Activated naive CD4-positive, alpha-beta T cell treated with anti-CD3 and anti-CD28 coated beads, Interleukin-2, amount 50 U/mL, for 24 hours (primary cell): ENCODE measurements at regions not wholly inside any gene's neighbourhood (a gene's known extent, or its start where the extent isn't known, plus 50 kb on each side); places are given as distances from the start of the nearest gene placed in this dataset.

Experiments
- H3K27ac Mint-ChIP-seq: one replicate; pipeline ENCODE4 v1.8.0; 2021; ENCODE audit warnings: mild to moderate bottlenecking, mixed read lengths
- H3K27me3 Mint-ChIP-seq: one replicate; pipeline ENCODE4 v1.8.0; 2021; ENCODE audit warnings: mixed read lengths
- H3K36me3 Mint-ChIP-seq: one replicate; pipeline ENCODE4 v1.8.0; 2021; ENCODE audit warnings: mixed read lengths
- H3K4me1 Mint-ChIP-seq: one replicate; pipeline ENCODE4 v1.8.0; 2021; ENCODE audit warnings: mixed read lengths
- H3K4me3 Mint-ChIP-seq: one replicate; pipeline ENCODE4 v1.8.0; 2021; ENCODE audit warnings: mild to moderate bottlenecking, mixed read lengths
- H3K9me3 Mint-ChIP-seq: one replicate; pipeline ENCODE4 v1.8.0; 2021; ENCODE audit warnings: mixed read lengths

- H3K9me3 Mint-ChIP-seq, result no peaks in the 10 kb centered on the region
- H3K4me3 Mint-ChIP-seq, result no peak overlapping the region
- H3K36me3 Mint-ChIP-seq, result no peaks in the 10 kb centered on the region
- peaks cover 15% of the 10 kb centered on the region for H3K4me1 Mint-ChIP-seq
- H3K27me3 Mint-ChIP-seq, result no peaks in the 10 kb centered on the region
- H3K27ac Mint-ChIP-seq, result no peak overlapping the region
Observed at GRCh38 chr9:38282756-38283155, 109.7 kb upstream of the ALDH1B1 start.

DNA sequence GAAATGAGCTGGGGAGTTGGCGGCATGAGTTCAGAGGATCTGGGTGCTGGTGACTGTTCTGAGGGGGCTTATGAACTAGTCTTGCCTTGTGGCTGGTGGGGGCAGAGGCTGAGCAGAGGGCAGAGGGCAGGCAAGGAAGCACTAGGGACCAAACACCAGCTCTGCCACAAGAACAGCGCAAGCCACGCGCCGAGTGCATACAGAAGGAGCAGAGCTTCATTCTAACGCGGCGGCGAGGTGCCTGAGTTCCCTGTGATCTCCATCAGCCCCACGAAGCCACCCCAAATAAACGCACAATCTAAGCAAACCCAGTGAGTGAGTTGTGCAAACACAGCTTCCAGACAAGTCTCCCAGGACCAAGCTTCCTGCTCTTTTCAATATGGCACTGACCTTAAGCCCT lies 110.6 kb upstream of the ALDH1B1 start:
- peaks cover 18% of the 10 kb centered on the region for H3K4me1 Mint-ChIP-seq
- no peaks in the 10 kb centered on the region for H3K27me3 Mint-ChIP-seq
- H3K36me3 Mint-ChIP-seq, result no peaks in the 10 kb centered on the region
- no peaks in the 10 kb centered on the region for H3K9me3 Mint-ChIP-seq
- H3K27ac Mint-ChIP-seq, result no peak overlapping the region
- no peak overlapping the region for H3K4me3 Mint-ChIP-seq

DNA sequence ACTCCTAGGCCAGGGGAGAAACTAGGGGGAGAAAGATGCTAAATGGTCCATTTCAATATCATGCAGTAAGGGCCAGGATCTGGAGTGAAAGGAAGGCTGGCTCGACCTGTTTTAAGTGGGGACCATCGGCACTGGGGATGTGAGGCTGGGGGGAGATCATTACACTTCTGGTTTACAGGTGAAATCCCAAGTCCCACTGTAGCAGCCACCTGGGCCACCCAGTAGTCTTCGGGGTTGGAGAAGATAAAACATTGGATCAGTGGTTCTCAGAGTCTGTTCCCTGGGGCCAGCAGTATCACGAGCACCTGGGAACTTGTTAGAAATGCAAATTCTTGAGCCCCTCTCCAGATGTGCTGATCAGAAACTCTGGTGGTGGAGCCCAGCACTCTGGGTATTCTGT lies 111.3 kb upstream of the ALDH1B1 start:
- Mint-ChIP-seq H3K36me3 (no peaks in the 10 kb centered on the region), H3K4me3 (no peak overlapping the region), H3K9me3 (no peaks in the 10 kb centered on the region), H3K4me1 (peaks cover 18% of the 10 kb centered on the region), H3K27ac (no peak overlapping the region), H3K27me3 (no peaks in the 10 kb centered on the region)

DNA sequence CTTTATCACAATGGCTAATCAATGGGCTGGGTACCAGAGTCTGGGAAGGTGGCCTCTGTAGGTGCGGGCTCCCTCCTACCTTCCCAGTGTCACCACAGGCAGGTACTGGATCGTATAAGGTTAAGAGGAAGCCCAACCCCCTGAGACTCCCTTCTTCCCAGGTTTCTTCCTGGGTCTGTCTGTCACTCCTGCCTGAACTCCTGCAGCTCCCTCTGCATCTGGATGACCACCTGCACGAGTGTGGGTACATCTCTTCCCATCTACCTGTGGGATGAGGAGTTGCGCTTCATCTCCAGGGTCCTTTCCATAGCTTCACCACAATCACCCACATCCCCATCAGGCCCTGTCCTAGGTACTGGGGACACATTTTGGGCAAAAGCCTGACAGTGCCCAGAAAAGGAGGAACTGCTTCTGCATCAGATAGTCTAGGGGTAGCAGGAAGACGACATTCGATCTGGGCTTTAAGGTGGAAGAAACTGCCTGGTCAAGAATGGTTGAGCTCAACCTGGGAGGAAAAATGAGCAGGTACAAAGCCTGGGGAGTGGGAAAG lies 112.2 kb upstream of the ALDH1B1 start:
- Mint-ChIP-seq H3K4me3 (no peak overlapping the region), H3K9me3 (no peaks in the 10 kb centered on the region), H3K4me1 (peaks cover 18% of the 10 kb centered on the region), H3K27ac (no peak overlapping the region), H3K36me3 (no peaks in the 10 kb centered on the region), H3K27me3 (no peaks in the 10 kb centered on the region)

GRCh38 chr9:38278931-38279679 lies 113.4 kb upstream of the ALDH1B1 start:
- Mint-ChIP-seq H3K36me3 (no peaks in the 10 kb centered on the region), H3K4me1 (peaks cover 18% of the 10 kb centered on the region), H3K27me3 (no peaks in the 10 kb centered on the region), H3K4me3 (no peak overlapping the region), H3K9me3 (no peaks in the 10 kb centered on the region), H3K27ac (no peak overlapping the region)

DNA sequence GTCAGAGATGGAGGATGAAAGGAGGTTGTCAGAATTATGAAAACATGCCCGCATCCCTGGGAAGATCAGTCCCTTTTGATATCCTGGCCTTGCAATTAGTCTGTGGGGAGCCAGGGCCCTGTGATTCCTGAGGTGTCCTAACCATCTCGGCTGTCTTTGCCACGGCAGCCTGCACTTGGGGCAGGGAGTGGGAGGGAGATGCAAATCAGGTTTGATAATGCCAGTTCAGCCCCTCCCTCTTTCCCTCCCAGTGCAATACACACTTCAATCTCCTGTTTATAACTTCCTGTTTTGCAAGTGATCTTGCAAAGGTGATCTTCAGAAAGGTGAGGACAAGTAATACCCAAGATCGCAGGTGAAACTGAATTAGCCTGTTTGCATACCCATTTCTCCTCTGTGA lies 114.0 kb upstream of the ALDH1B1 start:
- Mint-ChIP-seq H3K9me3 (no peaks in the 10 kb centered on the region), H3K27me3 (no peaks in the 10 kb centered on the region), H3K36me3 (no peaks in the 10 kb centered on the region), H3K4me3 (no peak overlapping the region), H3K27ac (no peak overlapping the region), H3K4me1 (peaks cover 18% of the 10 kb centered on the region)

DNA sequence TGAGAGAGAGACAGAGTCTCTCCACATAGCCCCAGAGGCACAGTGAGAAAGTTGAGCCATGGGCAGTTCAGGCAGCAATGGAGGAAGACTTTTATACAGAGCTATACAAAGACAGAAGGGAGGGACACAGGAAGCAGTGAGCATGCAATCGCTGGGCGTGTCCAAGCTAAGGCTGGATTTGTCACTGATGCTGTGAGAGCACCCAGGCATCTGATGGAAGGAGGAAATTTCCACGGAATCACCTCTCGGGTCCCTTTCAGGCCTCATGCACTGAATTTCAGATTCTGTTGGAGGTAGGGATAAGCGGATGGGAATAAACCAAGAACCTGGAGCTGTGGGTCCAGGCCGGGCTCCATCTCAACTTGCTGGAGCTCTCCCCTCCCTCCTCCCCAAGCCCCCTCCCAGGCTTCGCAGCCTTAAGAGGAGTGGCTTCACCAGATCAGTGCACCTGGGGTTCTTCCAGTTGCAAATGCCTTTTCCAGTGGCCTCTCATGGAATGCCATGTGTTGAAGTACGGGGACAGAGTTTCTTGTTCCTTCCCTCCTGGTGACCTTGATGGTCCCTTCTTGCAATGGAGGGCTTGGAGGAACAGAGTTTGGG lies 114.8 kb upstream of the ALDH1B1 start:
- no peak overlapping the region for H3K4me3 Mint-ChIP-seq
- H3K36me3 Mint-ChIP-seq, result no peaks in the 10 kb centered on the region
- H3K27me3 Mint-ChIP-seq, result no peaks in the 10 kb centered on the region
- H3K27ac Mint-ChIP-seq, result no peak overlapping the region
- no peaks in the 10 kb centered on the region for H3K9me3 Mint-ChIP-seq
- H3K4me1 Mint-ChIP-seq, result peaks cover 18% of the 10 kb centered on the region

GRCh38 chr9:38276771-38277439 lies 115.6 kb upstream of the ALDH1B1 start:
- Mint-ChIP-seq H3K27me3 (no peaks in the 10 kb centered on the region), H3K9me3 (no peaks in the 10 kb centered on the region), H3K27ac (no peak overlapping the region), H3K36me3 (no peaks in the 10 kb centered on the region), H3K4me1 (peaks cover 18% of the 10 kb centered on the region), H3K4me3 (no peak overlapping the region)

- H3K36me3 Mint-ChIP-seq, result no peaks in the 10 kb centered on the region
- H3K27me3 Mint-ChIP-seq, result no peaks in the 10 kb centered on the region
- H3K4me1 Mint-ChIP-seq, result peaks cover 18% of the 10 kb centered on the region
- no peaks in the 10 kb centered on the region for H3K9me3 Mint-ChIP-seq
- H3K27ac Mint-ChIP-seq, result no peak overlapping the region
- H3K4me3 Mint-ChIP-seq, result no peak overlapping the region
Observed at GRCh38 chr9:38274800-38275199, 117.7 kb upstream of the ALDH1B1 start.

DNA sequence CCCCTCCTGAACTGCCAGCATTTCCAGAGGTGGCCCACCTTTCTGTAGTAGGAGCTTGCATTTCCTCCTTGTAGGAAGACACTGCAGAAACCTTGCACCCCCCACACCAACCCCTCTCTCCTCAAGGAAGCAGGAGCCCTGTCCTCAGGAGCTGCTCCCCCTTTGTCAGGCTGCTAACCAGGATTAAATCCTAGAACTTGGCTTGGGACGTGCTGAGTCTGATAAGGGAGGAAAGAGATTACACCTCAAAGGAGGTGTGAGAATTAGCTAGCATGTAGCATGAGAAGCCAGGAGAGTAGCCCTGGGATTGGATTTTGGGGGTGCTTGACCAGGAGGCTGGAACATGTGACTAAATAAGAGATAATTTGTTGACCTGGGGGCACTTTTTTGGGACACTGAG lies 119.8 kb upstream of the ALDH1B1 start:
- Mint-ChIP-seq H3K27me3 (peaks cover under 1% of the 10 kb centered on the region), H3K9me3 (no peaks in the 10 kb centered on the region), H3K4me3 (no peak overlapping the region), H3K4me1 (peaks cover 3% of the 10 kb centered on the region), H3K36me3 (no peaks in the 10 kb centered on the region), H3K27ac (no peak overlapping the region)

DNA sequence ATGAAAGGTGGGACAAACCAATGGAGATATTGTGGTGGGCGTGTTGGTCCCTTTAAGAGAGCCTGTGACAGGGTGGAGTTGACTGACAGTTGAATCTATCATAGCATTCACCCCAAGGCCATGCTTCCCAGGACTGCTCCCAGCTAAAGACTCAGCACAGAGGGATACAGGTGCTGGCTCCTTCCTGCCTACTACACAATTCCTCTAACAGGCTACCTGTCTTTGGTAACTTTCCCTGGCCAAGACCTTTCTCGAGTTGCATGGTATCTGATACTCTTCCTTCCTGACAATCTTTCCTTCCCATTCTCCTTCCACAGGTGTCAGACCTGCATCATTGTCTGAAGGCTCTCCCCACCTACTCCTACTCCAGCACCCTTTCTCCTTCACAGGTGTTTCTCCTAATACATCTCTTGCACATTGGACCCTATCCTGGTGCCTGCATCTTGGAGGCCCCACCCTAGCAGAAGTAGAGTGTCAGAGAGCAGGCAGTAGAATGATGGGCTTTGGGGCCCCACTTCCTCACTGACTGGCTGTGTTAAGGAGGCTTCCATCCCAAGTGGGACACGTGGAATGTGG lies 120.7 kb upstream of the ALDH1B1 start:
- Mint-ChIP-seq H3K27ac (no peak overlapping the region), H3K9me3 (peaks cover 3% of the 10 kb centered on the region)

DNA sequence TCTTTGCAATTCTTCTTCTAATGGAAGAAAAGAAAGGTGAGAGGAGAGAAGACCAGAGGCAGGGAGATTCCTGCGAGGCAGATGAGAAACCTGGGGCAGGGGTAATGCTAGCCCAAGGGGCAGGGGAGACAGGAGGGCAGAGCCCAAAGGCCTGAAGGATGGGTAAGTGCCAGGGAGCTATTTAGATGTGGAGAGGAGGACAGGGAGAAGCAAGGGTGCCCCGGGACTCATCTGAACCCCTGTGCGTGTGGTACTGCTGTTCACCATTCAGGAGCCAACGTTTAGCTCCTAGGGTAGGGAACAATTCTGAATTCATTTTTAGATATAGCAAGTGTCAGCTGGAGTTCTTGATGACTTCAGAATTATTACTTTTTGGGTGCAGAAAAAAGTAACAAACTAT lies 122.7 kb upstream of the ALDH1B1 start:
- Mint-ChIP-seq H3K4me3 (no peak overlapping the region), H3K9me3 (peaks cover 13% of the 10 kb centered on the region), H3K36me3 (peaks cover 9% of the 10 kb centered on the region), H3K27ac (no peak overlapping the region), H3K27me3 (peaks cover 7% of the 10 kb centered on the region), H3K4me1 (no peaks in the 10 kb centered on the region)

More for the DNA sequence above, 120.7 kb upstream of the ALDH1B1 start:
- Mint-ChIP-seq H3K36me3 (peaks cover under 1% of the 10 kb centered on the region), H3K4me1 (no peaks in the 10 kb centered on the region), H3K4me3 (no peak overlapping the region), H3K27me3 (peaks cover 2% of the 10 kb centered on the region)

GRCh38 chr9:38263532-38263931 lies 129.0 kb upstream of the ALDH1B1 start:
- Mint-ChIP-seq H3K4me3 (no peak overlapping the region), H3K27ac (no peak overlapping the region), H3K9me3 (peaks cover 22% of the 10 kb centered on the region), H3K27me3 (peaks cover 17% of the 10 kb centered on the region), H3K4me1 (no peaks in the 10 kb centered on the region), H3K36me3 (peaks cover 14% of the 10 kb centered on the region)

DNA sequence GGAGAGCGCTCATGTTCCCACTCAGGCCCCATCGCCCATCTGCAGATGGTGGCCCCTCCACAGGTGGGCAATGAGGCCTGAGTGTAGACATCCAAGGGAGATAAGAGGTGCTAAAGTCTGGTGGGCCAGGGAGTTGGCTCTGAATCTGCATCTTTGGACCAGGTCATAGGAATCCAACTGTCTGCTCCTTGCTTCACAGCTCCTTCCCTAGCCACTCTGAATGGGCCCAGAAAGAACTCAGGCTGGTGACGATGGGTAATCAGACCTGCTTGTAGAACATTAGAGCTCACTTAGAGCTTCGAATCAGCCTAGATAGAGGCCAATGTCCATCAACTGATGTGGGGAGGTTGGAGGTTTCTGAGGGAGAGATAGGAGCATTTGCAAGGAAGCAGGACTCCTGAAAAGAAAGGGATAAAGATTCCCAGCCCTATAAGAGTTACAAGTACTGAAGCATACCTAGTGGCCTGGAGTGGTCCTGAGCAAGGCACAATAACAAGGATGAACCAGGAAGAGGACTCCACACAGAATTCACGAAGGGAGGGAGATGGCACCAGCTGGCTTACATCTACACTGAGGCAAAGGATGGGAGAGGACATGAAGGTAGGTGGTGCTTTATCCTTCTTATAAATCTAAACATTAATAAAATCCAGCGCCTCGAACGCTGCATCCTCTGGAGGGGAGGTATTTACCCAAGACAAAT lies 132.8 kb upstream of the ALDH1B1 start:
- peaks cover 9% of the 10 kb centered on the region for H3K9me3 Mint-ChIP-seq
- H3K36me3 Mint-ChIP-seq, result peaks cover 5% of the 10 kb centered on the region
- no peak overlapping the region for H3K27ac Mint-ChIP-seq
- H3K4me1 Mint-ChIP-seq, result no peaks in the 10 kb centered on the region
- H3K27me3 Mint-ChIP-seq, result peaks cover 10% of the 10 kb centered on the region
- no peak overlapping the region for H3K4me3 Mint-ChIP-seq

GRCh38 chr9:38259056-38259455 lies 133.4 kb upstream of the ALDH1B1 start:
- Mint-ChIP-seq H3K27ac (no peak overlapping the region), H3K4me1 (no peaks in the 10 kb centered on the region), H3K9me3 (peaks cover 5% of the 10 kb centered on the region), H3K4me3 (no peak overlapping the region), H3K36me3 (peaks cover 1% of the 10 kb centered on the region), H3K27me3 (peaks cover 6% of the 10 kb centered on the region)
